GM21423 (cell line): ENCODE measurements at regions not wholly inside any gene's neighbourhood (a gene's known extent, or its start where the extent isn't known, plus 50 kb on each side); places are given as distances from the start of the nearest gene placed in this dataset.
"Not testable (repeated sequence)": the region's sequence is repeated elsewhere in the genome, so short reads cannot be mapped to it uniquely, and the experiment has no call there.

Experiments used
- ATAC-seq: cut with Tn5 transposase; IDR thresholded peaks from one replicate; pipeline ENCODE4 v1.9.1; 2021; ENCODE audit warnings: mild to moderate bottlenecking, moderate library complexity; ENCODE audit not compliant: unreplicated experiment

- no peak for ATAC-seq
Observed at GRCh38 chr5:28685794-28686193, 1647.4 kb upstream of the CDH9 start.

GRCh38 chr5:28678899-28679298, 1640.5 kb upstream of the CDH9 start:
- ATAC-seq, result no peak

- no peak for ATAC-seq
Observed at GRCh38 chr5:28666110-28666509, 1627.7 kb upstream of the CDH9 start.

DNA sequence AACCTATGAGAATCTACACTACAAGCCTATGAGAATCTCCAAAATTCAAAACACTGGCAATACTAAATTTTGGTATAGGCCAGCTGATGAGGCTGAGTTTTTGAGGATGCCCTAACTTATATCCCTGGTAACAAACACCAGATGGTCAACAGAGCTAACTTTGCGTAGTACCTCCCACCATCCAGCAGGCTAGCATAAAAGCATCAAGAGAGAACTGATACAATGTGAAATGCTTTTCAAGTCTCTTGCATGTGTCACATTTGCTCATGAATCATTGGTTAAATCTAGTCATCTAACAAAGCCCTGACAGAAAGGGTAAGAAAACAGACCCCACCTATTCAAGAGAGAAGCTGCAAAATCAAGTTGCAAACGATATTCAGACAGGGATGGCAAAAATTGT, 1609.7 kb upstream of the CDH9 start:
- no peak for ATAC-seq

- no peak for ATAC-seq
Observed at GRCh38 chr5:28632607-28633006, 1594.2 kb upstream of the CDH9 start.

DNA sequence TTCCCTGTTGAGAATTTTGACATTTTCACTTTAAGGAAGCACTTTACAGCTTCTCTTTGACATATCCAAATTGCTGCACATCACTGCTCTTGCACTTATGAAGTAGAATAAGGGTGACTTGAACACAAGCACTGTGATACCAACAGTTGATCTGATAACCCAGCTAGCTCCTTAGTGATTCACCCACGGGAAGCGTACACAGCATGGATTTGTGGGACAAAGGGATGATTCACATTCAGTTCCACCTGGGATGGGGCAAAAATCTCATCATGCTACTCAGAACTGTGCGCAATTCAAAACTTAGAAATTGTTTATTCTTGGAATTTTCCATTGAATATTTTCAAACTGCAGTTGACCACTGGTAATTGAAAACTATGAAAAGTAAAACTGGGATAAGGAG, 1565.5 kb upstream of the CDH9 start:
- no peak for ATAC-seq

DNA sequence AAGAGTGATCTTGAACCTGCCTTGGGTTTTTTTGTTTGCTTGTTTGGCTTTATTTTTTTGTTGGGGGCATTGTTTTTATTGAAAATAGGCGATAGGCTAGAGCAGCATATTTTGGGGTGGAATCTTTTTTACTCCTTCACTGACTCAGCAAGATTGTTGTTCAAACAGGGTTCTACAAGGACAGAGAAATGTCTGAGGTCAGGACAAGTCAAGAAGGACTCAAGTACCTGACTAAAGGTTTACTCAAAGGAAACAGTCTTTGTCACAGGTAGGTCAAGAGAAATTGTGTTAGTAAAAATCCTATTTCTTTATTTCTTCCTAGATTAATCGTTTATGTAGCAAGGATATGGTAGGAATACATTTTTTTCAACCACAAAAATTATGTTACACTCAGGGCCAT, 1564.0 kb upstream of the CDH9 start:
- no peak for ATAC-seq

- ATAC-seq, result not testable (repeated sequence)
Observed at GRCh38 chr5:28596707-28597106, 1558.3 kb upstream of the CDH9 start.

DNA sequence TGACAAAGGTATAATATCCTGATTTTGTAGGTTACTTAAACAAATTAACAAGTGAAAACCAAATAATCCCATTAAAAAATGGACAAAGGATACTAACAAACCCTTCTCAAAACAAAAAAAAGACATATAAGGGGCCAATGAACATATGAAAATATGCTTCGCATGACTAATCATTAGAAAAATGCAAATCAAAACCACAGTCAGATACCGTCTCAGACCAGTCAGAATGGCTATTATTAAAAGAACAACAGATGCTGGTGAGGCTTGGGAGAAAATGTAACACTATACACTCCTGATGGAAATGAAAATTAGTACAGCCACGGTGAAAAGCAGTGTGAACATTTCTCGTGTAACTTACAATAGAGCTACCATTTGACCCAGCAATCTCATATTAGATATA, 1542.2 kb upstream of the CDH9 start:
- no peak for ATAC-seq

GRCh38 chr5:28576022-28576421, 1537.6 kb upstream of the CDH9 start:
- ATAC-seq, result no peak

GRCh38 chr5:28575368-28575767, 1537.0 kb upstream of the CDH9 start:
- ATAC-seq, result no peak

DNA sequence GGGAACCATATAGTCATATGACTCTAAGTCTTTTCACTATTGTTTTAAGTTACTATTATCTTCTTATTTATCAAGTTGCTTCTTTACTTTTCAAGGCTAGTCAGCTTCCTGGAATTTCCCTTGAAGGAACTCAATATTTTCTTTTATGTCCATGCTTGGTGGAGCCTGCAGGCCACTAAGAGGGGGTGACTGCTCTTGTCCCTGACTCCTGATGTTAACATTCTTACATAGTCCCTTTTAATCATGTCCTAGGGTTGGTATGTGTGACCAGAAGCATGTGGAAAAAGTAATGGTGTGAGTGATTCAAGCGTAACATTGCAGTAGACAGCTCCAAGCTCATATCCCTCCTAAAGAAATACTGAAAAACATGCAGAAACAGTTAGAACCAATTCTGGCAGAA, 1536.2 kb upstream of the CDH9 start:
- ATAC-seq, result no peak

DNA sequence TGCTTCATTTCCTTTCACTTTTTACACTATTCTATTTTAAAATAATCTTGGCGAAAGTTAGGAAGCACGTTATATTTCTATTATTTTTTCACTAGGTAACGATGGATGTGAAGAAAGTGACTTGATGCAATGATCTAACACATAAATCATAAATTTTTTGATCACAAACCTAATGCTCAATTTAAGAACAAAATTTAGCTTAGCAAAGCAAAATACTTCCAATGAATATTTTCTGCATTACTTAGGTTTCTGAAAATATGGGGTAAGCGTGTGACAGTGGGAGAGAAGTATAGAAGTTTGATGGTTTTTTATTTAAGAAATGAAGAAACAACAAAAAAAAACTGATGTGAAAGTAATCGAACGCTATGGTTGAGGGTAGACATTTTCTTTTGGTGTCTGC, 1528.7 kb upstream of the CDH9 start:
- no peak for ATAC-seq

- ATAC-seq, result no peak
Observed at GRCh38 chr5:28561522-28561921, 1523.1 kb upstream of the CDH9 start.

DNA sequence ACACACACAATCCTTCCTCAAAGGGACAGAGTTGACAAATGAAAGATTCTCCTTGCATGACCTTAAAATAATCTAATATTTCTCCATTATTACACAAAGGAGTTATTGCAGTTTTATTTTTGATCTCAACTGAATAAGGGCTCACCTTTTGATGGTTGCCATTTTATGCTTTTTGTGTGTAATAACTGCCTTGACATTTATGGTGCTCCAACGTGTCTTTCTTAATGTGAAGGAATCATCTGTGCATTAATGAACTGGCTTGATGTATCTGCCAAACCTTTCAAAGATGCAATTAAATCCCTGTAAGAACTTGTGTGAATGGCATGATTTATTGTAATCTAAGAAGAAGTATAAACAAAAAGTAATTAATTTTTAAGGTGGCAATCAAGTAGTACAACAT, 1519.8 kb upstream of the CDH9 start:
- no peak for ATAC-seq

- no peak for ATAC-seq
Observed at GRCh38 chr5:28557114-28557513, 1518.7 kb upstream of the CDH9 start.

DNA sequence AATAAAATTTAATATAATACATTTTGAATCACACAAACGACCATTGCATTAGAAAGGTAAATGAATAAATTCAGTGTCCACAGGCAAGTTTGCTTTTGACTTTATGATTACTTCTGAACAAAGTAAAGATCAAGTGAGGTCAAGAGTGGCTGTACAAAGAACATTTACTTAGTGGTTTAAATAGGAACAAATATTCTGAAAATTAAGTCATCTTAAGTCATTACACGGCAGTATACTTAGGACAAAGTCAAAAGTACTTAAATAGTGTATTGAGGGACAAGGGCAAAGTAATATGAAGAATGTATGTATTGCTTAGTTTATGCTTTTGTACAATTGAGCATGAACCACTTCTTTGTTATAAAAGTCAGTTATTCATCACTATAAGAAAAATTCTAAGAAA, 1511.2 kb upstream of the CDH9 start:
- ATAC-seq, result no peak

DNA sequence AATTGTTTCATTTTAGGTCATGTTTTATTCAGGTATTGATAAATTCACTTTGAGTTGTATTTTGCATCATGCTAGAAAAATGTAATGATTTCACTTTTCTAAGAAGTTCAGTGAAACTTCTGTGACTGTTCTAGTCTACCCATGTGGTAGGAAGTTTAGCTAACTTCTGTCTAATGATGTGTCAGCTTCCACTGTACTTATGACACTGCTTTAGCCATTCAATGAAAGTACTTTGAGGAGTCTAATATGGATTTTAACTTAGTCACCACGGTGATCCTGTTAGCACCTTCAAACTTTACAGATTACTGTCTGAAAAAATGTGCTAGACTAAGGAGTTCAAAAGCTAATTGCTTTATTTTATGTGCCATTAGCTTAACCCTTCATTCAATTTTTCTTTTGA, 1510.5 kb upstream of the CDH9 start:
- ATAC-seq, result no peak

GRCh38 chr5:28544501-28544900, 1506.1 kb upstream of the CDH9 start:
- no peak for ATAC-seq

- no peak for ATAC-seq
Observed at GRCh38 chr5:28543473-28544098, 1505.2 kb upstream of the CDH9 start.

GRCh38 chr5:28542987-28543386, 1504.6 kb upstream of the CDH9 start:
- ATAC-seq, result no peak

DNA sequence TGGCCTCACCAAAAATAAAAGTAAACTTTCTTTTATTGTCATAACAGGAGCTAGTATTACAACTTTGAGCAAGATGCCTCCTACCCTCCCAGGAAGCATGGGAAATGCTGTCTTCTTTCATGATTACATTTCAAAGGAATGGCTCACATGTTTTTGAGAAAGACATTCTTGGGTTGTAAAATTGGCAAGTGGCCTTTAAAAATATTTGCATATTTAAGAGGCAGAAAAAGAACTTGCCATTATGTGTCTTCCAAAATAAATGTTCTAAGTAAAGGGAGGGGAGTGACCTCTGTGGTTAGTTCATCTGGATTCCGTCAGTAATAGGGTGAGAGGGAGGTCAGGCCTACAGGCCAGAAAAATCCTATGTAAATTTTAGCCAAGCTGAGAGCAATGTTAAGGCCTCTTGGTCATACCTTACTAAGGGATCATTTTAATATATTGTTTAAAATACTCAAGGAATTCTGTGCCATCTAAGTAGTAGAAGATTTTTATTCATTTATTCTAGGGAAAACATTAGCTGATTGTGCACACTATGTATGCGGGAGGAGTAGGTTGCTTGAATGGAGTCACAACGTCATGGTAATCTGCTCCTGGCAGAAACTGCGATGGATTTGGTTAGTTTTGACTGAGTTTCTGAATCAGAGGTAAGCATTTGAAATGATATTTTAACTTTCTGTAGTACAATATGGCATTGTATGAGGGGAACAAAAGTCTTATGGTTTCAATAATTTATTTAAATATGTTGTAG, 1485.7 kb upstream of the CDH9 start:
- no peak for ATAC-seq

DNA sequence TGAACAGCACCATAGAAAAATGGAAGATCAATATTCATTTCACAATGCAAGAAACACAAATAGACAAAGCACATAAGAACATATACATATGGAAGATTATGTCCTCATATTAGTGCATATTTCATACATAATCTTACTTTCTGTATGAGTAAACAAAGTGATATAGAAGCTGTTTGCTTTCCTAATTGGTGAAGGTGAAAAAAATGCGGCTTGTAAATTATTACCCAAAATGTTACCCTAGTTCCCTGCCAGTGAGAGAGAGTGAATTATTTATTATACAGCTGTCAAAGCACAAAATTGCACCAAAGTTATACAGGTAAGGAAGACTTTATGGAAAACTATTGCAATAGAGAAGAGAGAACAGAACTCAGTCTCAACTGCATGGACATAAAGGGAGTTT, 1485.0 kb upstream of the CDH9 start:
- ATAC-seq, result no peak
